SJCRH30 (cell line): ENCODE measurements at regions not wholly inside any gene's neighbourhood (a gene's known extent, or its start where the extent isn't known, plus 50 kb on each side); places are given as distances from the start of the nearest gene placed in this dataset.
A peak's percentile ranks its signal among the peaks of the same experiment; 100 is the strongest.

ENCODE experiments used
- DNase-seq, 2 experiments: peaks; one replicate each; pipeline ENCODE4 v3.0.0-alpha.2; 2015 to 2020
- H3K27ac ChIP-seq: fragments of 250-450 bp; sonication (Bioruptor Pico); 2 replicates; pipeline ENCODE4 v1.5.1; 2020; ENCODE audit warnings: mild to moderate bottlenecking, moderate library complexity
- H3K27me3 ChIP-seq: fragments of 250-450 bp; sonication (Bioruptor Pico); 2 replicates; pipeline ENCODE4 v1.5.1; 2020; ENCODE audit warnings: mild to moderate bottlenecking, moderate library complexity
- H3K36me3 ChIP-seq: fragments of 250-450 bp; sonication (Bioruptor Pico); 2 replicates; pipeline ENCODE4 v1.5.1; 2020; ENCODE audit warnings: mild to moderate bottlenecking, moderate library complexity
- H3K4me1 ChIP-seq: fragments of 250-450 bp; sonication (Bioruptor Pico); 2 replicates; pipeline ENCODE4 v1.5.1; 2020; ENCODE audit warnings: mild to moderate bottlenecking, moderate library complexity
- H3K4me3 ChIP-seq: fragments of 250-450 bp; sonication (Bioruptor Pico); 2 replicates; pipeline ENCODE4 v1.5.1; 2020; ENCODE audit warnings: mild to moderate bottlenecking, moderate library complexity
- H3K9me3 ChIP-seq: fragments of 250-450 bp; sonication (Bioruptor Pico); replicated peaks from 2 replicates; pipeline ENCODE4 v1.5.1; 2020; ENCODE audit warnings: mild to moderate bottlenecking, moderate library complexity

DNA sequence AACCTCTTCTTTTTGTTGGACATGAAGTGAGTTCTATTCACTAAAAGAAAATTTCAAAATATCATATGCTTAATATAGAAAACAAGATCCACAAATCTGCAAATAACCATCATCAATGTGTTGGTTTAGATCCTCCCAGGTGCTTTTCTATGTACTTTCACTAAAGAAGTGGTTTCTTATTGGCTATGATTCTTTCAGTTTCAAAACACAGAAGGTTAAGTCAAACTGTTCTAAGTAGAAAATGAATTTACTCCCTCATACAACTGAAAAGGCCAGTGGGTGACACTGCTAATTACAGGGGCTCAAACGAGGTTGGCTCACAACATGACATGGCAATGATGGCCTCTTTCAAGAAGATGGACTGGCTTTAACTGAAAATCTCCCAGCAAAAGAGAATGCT, 111.7 kb downstream of the GALR1 start:
- Histone ChIP-seq H3K36me3 (no peaks in the 10 kb centered on the region), H3K4me1 (no peaks in the 10 kb centered on the region), H3K27me3 (no peaks in the 10 kb centered on the region), H3K27ac (no peak overlapping the region), H3K4me3 (no peak overlapping the region), H3K9me3 (no peaks in the 10 kb centered on the region)
- DNase-seq: no peak

DNA sequence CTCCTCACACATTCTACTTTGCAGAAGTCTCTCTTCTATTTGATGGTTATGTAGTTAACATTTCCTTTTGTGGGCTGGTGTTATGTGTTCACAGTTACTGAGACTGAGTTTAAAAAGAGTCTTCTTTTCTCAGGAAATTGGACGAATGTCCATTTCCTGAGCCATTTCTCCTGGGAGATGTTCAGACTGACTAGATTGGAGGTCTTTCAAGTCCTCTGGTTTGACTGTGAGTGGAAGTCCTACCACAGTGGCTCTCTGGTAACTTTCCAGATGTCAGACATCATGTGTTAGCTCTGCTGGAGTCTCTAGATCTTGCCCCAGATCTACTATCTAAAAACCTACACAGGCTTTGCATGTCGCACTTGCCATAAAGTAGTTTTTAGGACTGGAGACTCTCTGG, 116.0 kb downstream of the GALR1 start:
- Histone ChIP-seq H3K4me1 (no peaks in the 10 kb centered on the region), H3K27ac (no peak overlapping the region), H3K27me3 (no peaks in the 10 kb centered on the region), H3K36me3 (no peaks in the 10 kb centered on the region), H3K9me3 (no peaks in the 10 kb centered on the region), H3K4me3 (no peak overlapping the region)
- no peak for DNase-seq

DNA sequence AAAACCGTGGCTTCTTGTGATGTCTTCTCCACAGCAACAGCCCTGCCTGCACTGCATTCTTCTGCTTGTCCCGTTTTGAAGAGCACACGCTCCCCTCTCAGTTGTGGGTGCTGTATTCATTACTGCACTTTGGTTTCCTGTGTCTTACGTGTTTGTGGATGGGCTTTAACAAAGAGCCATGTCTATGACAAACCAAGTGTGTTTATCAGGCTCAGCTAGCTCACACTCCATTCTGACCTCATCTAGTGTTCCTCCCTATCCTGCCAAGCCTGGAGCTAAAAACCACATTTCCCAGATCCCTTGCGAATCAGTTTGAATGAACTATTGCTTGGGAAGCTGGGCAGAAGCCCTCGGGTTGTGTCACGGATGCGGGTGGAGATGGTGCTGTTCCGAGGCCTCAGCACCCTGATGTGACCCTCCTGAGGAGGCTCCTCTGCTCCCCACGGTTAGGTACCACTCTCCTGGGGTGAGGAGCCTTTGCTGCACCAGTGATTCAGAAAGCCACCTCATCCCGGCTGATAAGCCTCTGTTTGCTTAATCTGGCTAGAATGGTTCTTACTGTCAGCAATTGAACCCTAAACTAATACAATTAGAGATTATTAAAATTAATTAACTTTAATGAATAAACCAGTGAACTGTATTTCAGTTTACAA, 116.5 kb downstream of the GALR1 start:
- no peak overlapping the region for H3K4me3 ChIP-seq
- H3K9me3 ChIP-seq: no peaks in the 10 kb centered on the region
- H3K27me3 ChIP-seq: no peaks in the 10 kb centered on the region
- H3K36me3 ChIP-seq: no peaks in the 10 kb centered on the region
- no peak overlapping the region for H3K27ac ChIP-seq
- no peak for DNase-seq
- H3K4me1 ChIP-seq: no peaks in the 10 kb centered on the region

DNA sequence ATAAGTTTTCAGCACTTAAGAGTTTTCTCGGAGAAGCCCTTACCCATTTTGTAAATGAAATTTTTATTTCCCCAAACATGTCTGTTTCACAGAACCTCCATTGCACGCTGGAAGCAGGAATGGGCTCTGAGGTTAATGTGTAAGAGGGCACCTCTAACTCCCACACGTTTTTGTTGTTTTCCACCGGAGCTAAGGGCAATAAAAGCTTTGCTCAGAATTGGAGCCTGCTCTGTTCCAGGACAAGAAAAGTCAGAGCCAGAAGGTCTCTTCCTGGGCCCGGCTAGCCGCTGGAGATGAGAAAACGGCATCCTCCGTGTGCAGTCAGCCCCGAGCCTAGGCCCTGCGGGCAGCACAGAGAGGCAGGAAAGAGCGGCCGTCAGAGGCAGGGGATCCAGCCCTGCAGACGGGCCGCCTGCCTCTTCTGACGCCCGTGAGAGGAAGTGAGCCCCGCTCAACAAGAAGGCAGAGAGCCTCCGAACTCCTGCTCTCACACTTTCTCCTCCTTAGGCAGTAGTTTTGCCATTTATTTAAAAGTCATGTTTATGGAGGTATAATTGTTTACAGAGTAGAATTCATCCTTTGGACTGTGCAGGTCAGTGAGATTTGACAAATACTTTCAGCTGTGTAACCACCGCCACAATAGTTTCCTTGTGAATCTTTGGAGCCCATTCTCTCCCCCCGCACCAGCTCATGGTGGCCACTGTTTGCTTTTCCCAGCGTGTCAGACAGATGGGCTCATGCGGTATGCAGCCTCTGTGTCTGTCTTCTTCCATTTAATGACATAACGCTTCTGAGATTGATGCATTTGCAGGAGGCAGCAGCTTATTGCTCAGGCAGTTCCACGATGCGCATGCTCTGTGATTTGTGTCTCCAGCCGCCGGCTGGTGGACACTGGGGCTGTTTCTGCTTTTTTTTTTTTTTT, 117.3 kb downstream of the GALR1 start:
- H3K36me3 ChIP-seq: no peaks in the 10 kb centered on the region
- no peaks in the 10 kb centered on the region for H3K4me1 ChIP-seq
- no peaks in the 10 kb centered on the region for H3K9me3 ChIP-seq
- DNase-seq: peak; percentile 16 to 25
- H3K27me3 ChIP-seq: no peaks in the 10 kb centered on the region
- no peak overlapping the region for H3K27ac ChIP-seq
- H3K4me3 ChIP-seq: no peak overlapping the region

DNA sequence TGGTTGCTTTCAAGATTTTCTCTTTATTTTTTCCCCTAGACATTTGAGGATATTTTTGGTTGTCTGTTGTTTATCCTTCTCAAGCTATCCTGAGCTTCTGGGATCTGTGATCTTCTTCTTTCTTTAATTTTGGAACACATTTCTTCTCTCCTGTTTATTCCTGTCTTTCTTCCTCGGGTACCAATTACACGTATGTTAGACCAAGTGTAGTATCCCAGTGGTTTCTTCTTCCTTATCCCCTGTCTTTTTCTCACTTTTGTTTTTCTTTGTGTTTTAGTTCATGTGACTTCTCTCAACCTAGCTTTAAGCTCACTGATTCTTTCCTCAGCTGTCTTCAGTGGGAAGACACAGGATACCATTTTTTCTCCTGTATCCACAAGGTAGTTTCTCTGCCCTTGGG, 120.0 kb downstream of the GALR1 start:
- no peaks in the 10 kb centered on the region for H3K9me3 ChIP-seq
- no peak overlapping the region for H3K4me3 ChIP-seq
- no peaks in the 10 kb centered on the region for H3K36me3 ChIP-seq
- H3K27me3 ChIP-seq: no peaks in the 10 kb centered on the region
- DNase-seq: no peak
- no peak overlapping the region for H3K27ac ChIP-seq
- H3K4me1 ChIP-seq: no peaks in the 10 kb centered on the region

DNA sequence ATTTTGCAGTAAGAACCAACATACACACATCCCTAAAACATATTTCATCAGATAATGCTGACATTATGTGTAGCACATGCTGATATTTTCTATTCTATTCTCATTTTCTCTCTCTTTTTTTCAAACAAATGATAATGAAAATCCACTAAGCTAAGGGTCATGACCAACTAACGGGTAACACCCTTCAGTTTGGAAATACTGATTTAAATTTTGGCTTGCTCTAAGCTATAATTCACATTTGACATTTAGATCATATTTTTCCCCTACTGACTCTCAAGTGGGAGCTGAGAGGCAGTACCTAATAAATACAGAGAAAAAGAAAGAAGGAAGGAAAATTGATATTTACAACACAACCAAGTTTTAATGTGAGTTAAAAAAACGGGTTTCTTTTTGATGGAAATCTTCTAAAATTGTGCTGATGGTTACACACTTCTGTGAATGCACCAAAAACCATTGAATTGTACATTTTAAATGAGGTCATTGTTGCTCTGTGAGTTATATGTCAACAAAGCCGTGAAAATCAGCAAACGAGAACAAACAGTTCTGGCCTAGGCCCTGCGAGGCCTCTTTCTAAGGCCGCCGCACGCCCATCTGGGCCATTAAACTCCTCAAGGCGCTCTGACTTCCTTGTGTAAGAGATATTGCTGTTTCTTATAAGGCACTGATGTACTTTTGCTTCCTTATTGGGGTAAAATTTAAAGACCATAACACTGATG, 124.2 kb downstream of the GALR1 start:
- H3K36me3 ChIP-seq: no peaks in the 10 kb centered on the region
- no peak for DNase-seq
- no peak overlapping the region for H3K27ac ChIP-seq
- H3K4me3 ChIP-seq: no peak overlapping the region
- H3K9me3 ChIP-seq: no peaks in the 10 kb centered on the region
- H3K4me1 ChIP-seq: no peaks in the 10 kb centered on the region
- H3K27me3 ChIP-seq: no peaks in the 10 kb centered on the region

DNA sequence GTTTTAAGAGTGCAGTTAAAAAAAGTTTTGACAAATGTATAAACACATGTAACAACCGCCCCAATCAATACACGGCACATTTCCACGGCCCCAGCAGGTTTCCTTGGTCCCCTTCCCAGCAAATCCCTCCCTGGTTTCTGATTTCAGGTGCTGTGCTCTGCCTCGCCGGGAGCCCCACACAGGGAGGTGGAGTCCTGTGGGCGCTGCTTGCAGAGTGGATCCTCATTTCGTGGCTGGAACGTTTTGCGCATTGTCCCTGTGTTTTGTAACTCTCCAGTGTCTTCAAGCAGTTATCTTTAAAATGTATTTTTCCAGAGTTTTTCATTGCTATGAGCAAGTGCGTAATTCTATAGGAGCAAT, 124.8 kb downstream of the GALR1 start:
- H3K27ac ChIP-seq: no peak overlapping the region
- no peaks in the 10 kb centered on the region for H3K36me3 ChIP-seq
- no peak for DNase-seq
- H3K4me1 ChIP-seq: no peaks in the 10 kb centered on the region
- H3K4me3 ChIP-seq: no peak overlapping the region
- H3K9me3 ChIP-seq: no peaks in the 10 kb centered on the region
- no peaks in the 10 kb centered on the region for H3K27me3 ChIP-seq

DNA sequence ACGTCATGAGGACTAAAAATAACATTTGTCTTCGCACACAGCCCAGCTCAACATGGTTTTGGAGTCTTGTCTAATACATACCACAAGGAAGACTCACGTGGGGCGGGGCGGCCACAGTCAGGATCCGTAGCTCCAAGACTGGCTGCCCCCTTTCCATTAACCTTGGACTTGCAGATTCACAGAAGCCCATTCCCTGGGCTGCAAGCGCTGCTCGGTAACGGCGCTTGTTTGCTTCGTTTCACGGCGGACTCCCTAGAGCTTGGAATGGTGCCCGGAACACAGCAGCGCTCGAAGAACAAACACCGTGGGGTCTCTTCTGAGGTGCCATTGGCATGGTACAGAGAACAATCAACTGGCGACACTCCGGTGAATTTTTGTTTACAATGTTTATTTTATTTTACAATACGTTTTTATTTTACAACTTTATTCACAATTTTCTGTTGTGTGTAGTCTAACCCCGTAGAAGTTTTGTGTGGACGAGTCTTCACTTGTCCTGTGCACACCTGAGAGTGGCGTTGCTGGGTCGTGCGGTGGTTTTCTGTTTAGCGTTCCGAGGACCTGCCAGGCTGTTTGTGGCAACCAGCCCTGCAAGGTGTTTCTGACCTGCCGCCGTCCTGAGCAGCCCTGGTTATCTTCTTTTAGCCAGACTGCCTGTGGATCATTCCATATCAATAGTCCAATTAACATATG, 126.5 kb downstream of the GALR1 start:
- H3K36me3 ChIP-seq: no peaks in the 10 kb centered on the region
- no peak overlapping the region for H3K4me3 ChIP-seq
- DNase-seq: no peak
- no peak overlapping the region for H3K27ac ChIP-seq
- no peaks in the 10 kb centered on the region for H3K27me3 ChIP-seq
- no peaks in the 10 kb centered on the region for H3K9me3 ChIP-seq
- no peaks in the 10 kb centered on the region for H3K4me1 ChIP-seq

DNA sequence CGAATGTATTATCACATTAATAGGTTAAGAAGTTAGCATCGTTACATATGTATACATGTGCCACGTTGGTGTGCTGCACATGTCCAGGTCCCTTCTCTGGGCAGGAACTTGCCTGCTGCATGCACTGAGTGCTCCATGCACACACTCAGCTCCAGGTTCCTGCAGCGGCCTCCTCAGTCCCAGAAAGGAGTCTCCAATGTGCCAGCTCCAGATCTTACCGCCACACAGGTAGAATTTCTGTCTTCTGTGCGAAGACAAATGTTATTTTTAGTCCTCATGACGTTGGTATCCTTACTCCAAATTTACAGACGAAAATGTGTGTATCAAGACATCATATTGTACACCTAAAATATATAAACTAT, 127.1 kb downstream of the GALR1 start:
- no peak for DNase-seq
- Histone ChIP-seq H3K4me3 (no peak overlapping the region), H3K36me3 (no peaks in the 10 kb centered on the region), H3K4me1 (no peaks in the 10 kb centered on the region), H3K27ac (no peak overlapping the region), H3K9me3 (no peaks in the 10 kb centered on the region), H3K27me3 (no peaks in the 10 kb centered on the region)

DNA sequence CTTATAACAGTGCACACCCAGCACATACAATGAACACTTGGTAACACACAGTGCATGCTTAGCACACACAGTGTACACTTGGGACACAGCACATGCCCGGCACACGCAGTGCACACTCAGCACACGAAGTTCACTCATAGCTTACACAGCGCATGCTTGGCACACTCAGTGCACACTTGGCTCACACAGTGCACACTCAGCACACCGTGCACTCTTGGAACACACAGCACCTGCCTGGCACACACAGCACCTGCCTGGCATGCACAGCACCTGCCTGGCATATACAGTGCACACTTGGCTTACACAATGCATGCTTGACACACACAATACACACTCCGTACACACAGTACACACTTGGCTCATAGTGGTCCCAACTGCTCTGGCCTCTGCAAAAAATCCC, 128.2 kb downstream of the GALR1 start:
- Histone ChIP-seq H3K4me1 (no peaks in the 10 kb centered on the region), H3K27me3 (no peaks in the 10 kb centered on the region), H3K4me3 (no peak overlapping the region), H3K36me3 (no peaks in the 10 kb centered on the region), H3K27ac (no peak overlapping the region), H3K9me3 (no peaks in the 10 kb centered on the region)
- no peak for DNase-seq

DNA sequence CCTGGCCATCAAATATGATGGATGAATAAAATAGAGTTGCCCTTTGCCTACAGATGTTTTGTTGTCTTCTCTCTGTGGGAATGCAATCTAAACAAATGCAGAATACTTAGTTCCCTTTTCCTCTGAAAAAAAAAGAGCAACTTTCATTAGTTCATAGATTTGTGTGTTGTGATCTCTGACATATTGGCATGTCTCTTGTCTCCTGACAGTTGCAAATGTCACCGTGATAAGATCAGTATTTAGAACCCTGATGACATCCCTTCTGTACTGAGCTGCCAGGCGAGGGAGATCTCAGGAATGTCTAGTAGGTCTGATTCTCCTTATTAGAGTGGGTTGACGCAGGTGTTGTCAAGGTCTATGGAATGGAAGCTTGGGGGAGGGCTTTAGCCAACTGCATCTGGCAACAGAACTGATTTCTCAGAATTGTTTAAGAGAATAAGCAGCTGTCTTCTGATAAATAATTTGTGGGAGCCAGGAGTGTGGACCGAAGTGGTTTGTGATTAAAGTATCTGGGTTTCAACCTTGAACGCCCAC, 130.4 kb downstream of the GALR1 start:
- no peaks in the 10 kb centered on the region for H3K9me3 ChIP-seq
- H3K4me3 ChIP-seq: no peak overlapping the region
- H3K27me3 ChIP-seq: no peaks in the 10 kb centered on the region
- no peaks in the 10 kb centered on the region for H3K4me1 ChIP-seq
- H3K36me3 ChIP-seq: no peaks in the 10 kb centered on the region
- no peak overlapping the region for H3K27ac ChIP-seq
- no peak for DNase-seq

DNA sequence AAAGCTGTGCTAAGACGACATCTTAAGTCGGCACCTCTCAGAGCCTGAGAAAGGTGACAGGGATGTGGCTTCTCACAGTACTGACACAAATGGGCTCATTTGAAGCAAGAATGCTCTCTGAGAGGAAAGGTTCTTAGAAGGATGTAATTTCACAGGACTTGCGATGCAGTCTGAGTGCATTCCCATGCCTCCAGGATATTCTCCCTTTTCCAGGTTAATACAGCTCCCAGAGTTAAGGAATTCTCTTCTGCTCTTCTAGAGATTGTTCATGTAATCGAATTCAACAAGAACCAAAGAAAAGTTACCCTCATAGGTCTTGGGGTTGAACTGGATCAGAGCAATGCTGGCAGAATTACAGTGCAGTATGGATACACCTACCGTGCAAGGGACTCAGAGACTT, 131.0 kb downstream of the GALR1 start:
- H3K4me3 ChIP-seq: no peak overlapping the region
- H3K27me3 ChIP-seq: no peaks in the 10 kb centered on the region
- no peaks in the 10 kb centered on the region for H3K4me1 ChIP-seq
- H3K27ac ChIP-seq: no peak overlapping the region
- no peaks in the 10 kb centered on the region for H3K36me3 ChIP-seq
- no peak for DNase-seq
- H3K9me3 ChIP-seq: no peaks in the 10 kb centered on the region

DNA sequence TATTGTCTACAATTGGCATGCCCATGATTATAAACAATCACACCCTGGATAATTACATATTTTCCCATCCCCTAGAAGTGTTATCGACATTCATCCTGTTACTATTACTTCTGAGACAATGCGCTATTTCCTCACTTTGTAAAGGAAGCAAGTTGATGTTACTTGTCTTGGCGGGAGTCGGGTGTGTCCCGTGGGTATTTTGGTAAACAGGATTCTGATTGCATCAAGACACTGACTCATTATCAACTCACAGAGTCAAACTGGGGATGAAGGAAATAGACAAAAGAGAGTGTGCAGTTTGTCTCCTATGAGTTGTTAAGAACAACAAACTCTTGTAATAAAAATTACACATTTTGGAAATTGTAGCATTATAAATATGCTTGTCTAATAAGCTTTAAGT, 142.7 kb downstream of the GALR1 start:
- H3K4me1 ChIP-seq: no peaks in the 10 kb centered on the region
- no peak for DNase-seq
- no peaks in the 10 kb centered on the region for H3K9me3 ChIP-seq
- H3K27me3 ChIP-seq: no peaks in the 10 kb centered on the region
- H3K27ac ChIP-seq: no peak overlapping the region
- H3K36me3 ChIP-seq: no peaks in the 10 kb centered on the region
- no peak overlapping the region for H3K4me3 ChIP-seq

DNA sequence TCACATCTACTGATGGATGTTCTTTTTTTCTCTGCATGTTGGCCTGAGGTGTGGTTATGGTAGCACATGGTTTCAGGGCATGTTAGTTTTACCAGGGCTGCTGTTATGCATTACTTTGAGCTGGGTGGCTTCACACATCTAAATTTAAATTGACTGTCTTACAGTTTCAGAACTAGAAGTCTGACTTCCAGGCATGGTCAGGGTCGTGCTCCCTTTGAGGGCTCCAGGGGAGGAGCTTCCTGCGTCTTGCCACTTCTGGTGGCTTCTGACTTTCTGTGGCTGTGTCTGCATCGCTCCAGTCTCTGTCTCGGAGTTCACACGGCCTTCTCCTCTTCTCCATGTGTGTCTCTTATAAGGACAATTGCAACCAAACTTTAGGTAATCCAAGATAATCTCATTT, 143.9 kb downstream of the GALR1 start:
- Histone ChIP-seq H3K9me3 (no peaks in the 10 kb centered on the region), H3K27ac (no peak overlapping the region)
- no peak for DNase-seq

DNA sequence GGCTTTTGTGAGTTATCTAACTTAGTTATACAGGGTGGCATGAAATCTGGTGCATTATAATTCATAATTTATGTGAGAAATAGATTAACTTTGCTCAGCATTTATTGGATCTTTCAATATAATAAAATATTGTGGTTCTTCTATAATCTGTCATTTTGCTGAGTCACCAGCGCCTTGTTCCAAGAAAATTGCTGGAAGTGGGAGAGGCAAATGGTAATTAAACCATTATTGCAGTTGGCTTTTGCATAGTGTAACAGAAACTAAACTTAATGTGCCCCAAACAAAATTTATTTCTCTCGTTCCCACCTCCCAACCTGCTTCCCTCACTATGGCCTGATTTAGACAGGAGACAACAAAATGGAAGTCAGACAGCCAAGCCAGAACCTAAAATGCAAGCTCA, 146.3 kb downstream of the GALR1 start:
- Histone ChIP-seq H3K27me3 (no peaks in the 10 kb centered on the region), H3K27ac (no peak overlapping the region), H3K4me3 (no peak overlapping the region), H3K4me1 (no peaks in the 10 kb centered on the region), H3K9me3 (no peaks in the 10 kb centered on the region), H3K36me3 (no peaks in the 10 kb centered on the region)
- no peak for DNase-seq

More for the DNA sequence above, 143.9 kb downstream of the GALR1 start:
- Histone ChIP-seq H3K4me3 (no peak overlapping the region), H3K4me1 (no peaks in the 10 kb centered on the region), H3K36me3 (no peaks in the 10 kb centered on the region), H3K27me3 (no peaks in the 10 kb centered on the region)
